ENCODE measurements at regions not wholly inside any gene's neighbourhood (a gene's known extent, or its start where the extent isn't known, plus 50 kb on each side); places are given as distances from the start of the nearest gene placed in this dataset.

DNA sequence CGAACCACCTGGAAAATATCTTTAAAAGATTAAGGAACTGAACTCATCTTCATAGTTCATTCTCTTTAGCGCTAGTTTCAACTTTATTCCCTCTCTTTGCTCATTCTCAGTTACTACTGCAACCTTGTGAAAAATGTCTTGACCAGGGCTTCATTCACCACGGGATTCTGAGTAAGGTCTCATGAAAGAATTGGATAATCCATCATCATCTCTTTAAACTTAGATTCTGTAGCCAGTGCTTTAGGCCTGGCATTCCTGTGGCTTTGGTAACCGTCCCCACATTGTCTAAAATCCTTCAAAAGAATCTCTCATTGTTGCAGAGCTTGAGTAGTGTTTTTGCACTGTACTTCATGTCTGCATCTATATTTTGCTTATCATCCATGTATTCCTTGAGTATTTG, 229.5 kb downstream of the ETAA1 start:
- peak; percentile 29 for DNase-seq

DNA sequence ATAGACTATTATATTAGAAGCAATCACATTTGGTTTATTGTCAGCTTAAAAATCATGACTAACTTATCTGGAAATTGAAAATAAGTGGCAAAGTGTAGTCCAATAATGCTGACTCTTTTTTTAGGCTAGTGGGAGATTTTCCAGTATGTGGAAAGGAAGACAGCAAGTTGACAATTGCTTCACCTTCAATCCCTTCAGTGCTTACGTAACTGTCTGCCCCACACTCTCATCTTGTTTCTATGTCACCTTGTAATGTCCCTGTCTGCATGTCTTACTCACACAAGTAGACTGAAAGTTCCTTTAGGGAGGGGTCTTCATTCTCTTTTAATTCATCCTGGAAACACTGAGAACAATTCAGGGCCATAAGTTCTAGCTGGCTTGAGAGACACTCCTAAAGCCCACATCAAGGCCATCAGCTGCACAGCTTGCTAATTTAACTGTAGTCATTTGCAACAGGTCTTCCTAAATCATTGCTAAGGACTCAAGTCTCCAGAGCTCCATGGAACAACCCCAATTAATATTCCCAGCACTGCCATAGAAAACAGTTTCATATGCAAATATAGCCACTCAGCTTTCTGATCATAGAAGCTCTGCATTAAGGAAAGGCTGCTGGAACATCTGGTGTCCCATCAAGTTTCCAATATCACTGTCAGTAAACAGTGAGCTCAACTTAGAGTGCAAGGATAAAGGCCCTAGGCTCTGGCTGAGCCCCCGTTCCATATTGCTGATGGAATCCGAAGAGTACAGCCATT, 230.5 kb downstream of the ETAA1 start:
- DNase-seq, result no peak

GRCh38 chr2:67628892-67629291, 231.8 kb downstream of the ETAA1 start:
- DNase-seq, result no peak

- DNase-seq, result no peak
Observed at GRCh38 chr2:67631483-67631882, 234.3 kb downstream of the ETAA1 start.

- DNase-seq, result no peak
Observed at GRCh38 chr2:67633212-67633856, 236.2 kb downstream of the ETAA1 start.

DNA sequence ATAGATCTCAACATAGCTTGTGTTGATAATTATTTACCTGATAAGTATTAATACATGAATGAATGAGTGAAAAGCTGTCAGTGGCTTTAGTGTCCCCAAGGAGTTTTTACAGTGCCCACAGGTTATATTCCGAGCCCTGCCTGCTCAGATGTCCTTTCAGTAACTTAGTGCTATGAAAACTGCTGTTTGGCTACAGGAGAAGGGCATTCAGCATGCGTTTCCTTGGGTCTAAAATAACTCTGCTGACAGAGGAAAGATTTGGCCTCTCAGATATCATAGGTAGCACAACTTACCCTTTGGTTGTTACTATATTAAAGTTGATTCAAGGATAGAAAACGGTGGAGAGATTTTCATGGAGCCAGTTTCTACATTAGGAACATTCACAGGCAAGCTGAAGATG, 241.0 kb downstream of the ETAA1 start:
- no peak for DNase-seq

DNA sequence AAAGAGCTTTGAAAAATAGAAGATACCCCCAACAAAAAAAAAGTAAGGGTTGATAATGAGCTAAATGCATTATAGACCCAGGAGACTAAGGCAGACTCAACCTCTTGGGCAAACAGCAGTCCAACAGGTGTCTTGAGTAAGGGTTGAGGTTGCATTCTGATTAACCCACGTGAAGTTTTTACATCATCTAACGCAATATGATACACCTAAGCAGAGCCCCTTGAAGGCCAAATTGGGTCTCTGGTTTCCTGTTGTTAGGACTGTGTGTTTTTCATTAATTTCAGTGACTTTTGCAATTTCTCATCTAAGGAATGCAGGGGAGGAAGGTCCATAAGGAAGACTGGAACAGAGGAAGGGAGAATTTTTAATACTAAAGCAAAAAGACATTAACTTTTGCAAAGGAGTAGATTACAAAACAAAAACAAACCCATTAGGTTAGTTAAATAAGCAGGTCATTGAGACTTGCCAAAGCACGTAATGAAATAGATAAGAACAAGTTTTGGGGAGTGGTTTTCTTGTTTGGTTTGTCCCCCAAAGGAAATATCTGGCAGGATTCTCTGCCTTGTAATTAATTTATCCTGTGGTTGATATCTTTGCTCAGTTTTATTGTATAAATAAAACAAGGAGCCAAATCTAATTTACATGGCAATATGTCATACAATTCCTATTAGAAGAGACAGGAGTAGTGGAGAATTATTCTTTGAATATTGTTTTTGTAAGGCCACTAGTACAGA, 244.3 kb downstream of the ETAA1 start:
- no peak for DNase-seq

DNA sequence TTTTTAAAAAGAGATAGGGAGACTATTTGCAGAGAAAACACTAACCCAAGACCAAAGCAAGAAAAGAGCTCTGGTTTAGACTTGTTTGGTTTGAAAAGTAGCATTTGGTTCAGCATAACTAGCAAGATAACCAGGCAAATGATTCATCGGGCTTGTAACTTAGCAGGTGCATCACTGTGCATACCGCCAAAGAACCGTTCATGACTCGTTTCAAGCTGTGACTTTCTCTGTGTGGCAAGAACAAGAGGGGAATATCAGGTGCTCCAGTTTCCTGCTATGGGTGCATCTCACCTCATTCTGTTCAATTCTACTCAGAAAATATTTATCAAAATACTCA, 244.9 kb downstream of the ETAA1 start:
- DNase-seq, result no peak

- DNase-seq, result no peak
Observed at GRCh38 chr2:67642961-67643360, 245.8 kb downstream of the ETAA1 start.

DNA sequence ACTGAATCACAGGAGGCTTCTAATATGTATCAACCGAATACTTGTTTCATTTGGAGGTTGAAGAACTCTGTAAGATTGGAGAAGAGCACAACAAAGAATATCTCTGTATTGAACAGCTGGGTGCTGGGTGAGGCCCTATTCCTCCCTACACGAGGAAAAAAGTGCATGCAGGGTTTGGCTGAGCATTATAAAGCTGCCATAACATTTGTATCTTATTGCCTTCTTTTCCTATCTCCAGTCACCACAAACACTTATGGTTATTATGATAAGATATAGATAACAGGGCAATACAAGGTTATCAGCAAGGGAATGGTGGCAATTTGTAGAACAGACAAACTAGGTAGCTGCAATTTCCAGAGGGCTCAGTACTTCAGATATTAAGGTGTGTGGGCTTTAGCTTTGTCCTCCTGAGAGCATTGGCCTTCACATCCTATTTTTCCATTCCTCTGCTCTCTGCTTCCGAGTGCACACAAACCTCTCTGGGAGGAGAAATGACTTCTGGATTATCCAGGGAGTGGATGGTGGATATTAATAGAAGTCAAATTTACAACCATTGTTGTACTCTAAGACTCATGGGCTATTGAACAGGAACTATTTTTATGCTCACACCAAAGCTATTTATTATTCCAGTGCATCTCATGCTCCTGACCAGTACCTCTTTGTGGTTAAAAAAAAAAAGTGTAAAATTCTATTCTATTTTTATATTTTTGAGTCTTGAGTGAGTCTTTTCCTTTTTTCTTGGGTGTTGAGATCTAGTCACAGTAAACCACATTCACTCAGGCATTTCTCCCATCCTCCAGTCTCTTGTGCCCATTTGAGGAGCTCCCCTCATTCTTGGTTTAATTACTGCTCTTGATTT, 248.4 kb downstream of the ETAA1 start:
- DNase-seq, result peak; percentile 56

GRCh38 chr2:67646714-67647333, 249.7 kb downstream of the ETAA1 start:
- DNase-seq, result no peak

DNA sequence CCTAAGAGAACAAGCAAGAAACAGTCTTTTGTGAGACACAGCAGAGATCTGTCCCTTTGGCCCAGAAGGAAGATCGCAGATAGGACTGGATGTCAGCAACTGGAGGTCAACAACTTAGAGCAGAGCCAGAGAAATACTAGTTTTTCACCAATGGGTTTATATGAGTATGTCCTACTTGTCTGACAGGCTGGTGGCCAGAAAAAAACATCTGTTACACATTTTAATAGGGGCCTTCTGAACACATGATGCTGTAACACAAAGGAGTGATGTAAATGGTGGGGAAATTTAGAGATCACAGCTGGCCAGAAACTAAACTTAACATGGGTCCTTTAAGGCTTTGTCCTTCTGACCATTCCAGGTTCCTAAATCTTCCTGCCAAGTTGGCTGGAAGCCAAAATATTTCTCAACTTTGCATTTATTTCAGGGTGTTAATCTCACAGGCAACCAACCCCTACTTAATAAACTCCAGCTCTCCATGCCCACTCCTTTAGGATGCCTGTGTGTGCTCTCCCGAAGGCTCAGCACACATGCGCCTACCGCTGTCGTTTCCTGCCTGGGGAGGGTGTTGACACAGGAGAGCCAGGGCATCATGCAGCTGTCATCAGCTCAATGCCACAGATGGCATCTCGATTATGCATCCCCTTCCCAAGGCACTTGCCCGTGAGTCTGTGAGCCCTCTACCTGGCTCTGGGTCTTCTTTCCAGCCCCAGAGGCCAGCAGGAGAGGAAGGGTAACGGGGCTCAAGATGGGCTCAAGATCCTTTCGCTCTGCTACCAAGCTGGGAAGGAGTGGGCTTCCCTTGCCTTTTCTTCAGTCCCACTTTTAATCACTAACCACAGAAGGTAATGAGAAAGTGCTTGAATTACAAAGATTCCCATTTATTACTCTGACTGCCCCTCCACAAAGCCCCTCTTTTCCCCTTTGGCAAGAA, 252.5 kb downstream of the ETAA1 start:
- DNase-seq, result no peak

- DNase-seq, result peak; percentile 91
Observed at GRCh38 chr2:67650291-67651133, 253.4 kb downstream of the ETAA1 start.

DNA sequence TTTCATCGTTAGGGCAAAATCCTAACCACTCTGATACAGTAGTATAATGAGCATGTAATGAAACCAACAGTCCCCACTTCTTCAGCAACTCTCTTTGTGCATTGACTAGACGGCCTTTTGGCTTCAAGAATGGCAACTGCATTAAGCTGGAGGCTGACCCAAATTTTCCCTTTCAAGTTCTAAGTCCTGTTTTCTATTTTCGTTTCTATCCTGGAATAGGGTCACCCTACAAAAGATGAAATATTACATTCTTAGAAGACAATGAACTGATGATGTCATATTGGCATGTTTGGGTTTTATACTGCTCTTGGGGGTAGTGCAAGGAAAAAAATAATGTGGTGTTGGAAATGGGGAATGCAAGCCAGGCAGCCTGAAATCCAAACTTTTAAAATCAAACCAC, 254.4 kb downstream of the ETAA1 start:
- no peak for DNase-seq

GRCh38 chr2:67652679-67653078, 255.5 kb downstream of the ETAA1 start:
- no peak for DNase-seq

DNA sequence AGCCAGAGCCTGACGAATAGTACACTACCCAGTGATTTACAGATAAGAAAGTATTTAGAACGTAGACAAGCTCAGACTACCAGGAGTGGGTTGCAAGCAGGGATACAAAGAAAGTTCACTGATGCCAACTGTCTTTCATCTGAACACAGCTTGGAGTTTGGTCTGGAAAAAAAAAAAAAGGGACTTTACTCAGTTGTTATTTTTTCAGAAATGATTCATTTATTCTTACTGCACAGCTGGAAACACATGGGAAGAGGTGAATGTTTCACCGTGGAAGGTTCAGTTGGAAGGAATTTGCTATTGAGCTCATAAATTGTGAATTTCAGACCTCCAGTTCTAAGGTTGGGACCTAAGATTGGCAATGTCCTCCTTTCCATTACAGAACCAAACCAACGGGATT, 259.7 kb downstream of the ETAA1 start:
- no peak for DNase-seq

DNA sequence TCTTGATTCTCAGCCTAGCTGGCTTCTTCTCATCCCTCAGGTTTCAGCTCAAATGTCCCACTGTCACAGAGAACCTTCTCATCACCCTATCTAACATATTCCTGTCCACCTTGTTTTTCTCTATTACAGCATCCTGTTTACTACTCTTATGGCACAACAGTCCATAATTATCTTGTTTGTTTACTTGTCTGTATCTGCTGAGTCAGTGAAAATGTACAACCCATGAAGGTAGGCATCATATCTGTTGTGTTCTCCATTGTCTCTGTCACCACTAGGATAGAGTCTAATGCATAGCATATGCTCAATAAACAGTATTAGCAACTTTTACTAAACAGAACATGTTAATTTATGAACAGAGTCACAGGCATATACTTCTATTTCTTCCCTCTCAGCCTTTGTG, 261.7 kb downstream of the ETAA1 start:
- DNase-seq, result no peak

DNA sequence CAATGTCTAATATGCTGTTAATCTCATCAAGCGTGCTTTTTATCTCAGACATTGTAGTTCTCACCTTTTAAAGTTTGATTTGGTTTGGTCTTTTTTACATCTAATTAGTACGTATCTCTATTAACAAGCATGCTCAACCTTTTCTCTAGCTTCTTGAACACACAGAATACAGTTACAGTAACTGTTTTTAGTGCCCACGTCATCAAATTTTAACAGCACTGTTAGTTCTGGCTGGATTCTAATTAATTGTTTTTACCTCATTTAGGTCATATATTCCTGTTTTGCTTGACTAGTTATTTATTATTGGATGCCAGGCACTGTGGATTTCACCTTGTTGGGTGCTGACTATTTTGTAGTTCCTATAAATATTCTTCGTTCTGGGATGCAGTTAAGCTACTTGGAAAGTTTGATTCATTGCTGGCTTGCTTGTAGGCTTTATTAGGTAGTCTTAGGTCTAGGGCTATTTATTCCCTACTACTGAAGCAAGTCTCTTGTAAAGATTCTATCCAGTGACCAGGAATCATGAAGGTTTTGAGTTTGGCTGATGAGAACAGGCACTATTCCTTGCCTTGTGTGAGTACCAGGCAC, 263.0 kb downstream of the ETAA1 start:
- DNase-seq, result no peak

DNA sequence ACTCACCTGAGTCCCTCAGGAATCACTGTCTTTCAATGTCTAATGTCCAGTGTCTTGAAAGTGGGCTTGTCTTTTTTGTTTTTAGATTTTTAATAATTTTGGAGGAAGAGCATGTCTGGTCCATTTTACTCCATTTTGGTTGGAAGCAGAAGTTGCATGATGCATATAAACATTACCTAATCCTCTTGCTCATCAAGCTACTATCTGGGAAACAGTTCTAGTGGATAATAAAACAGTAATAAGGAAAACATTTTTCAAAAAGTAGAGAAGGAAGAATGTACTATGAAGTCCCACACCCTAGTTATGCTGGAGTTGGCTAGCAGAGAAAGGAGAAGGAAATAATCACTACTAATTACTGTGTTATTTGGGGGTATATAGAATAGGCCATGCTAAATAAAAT, 263.7 kb downstream of the ETAA1 start:
- DNase-seq, result no peak

DNA sequence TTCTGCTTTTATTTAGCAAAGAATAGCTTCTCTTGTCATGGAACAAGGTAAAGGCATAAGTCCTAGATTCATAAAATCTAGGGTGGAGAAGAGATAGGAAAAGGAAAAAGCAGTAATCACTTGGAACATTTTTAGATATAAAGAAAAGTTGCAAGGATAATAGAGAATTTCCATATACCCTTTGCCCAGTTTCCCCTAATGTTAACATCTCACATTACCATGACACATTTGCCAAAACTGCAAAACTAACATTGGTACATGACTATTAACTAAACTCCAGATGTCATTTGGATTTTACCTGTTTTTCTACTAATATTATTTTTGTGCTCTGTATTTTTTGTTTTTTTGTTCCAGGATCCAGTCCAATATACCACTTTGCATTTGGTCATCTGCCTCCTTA, 265.1 kb downstream of the ETAA1 start:
- no peak for DNase-seq
